ENCODE measurements at regions not wholly inside any gene's neighbourhood (a gene's known extent, or its start where the extent isn't known, plus 50 kb on each side); places are given as distances from the start of the nearest gene placed in this dataset.

DNA sequence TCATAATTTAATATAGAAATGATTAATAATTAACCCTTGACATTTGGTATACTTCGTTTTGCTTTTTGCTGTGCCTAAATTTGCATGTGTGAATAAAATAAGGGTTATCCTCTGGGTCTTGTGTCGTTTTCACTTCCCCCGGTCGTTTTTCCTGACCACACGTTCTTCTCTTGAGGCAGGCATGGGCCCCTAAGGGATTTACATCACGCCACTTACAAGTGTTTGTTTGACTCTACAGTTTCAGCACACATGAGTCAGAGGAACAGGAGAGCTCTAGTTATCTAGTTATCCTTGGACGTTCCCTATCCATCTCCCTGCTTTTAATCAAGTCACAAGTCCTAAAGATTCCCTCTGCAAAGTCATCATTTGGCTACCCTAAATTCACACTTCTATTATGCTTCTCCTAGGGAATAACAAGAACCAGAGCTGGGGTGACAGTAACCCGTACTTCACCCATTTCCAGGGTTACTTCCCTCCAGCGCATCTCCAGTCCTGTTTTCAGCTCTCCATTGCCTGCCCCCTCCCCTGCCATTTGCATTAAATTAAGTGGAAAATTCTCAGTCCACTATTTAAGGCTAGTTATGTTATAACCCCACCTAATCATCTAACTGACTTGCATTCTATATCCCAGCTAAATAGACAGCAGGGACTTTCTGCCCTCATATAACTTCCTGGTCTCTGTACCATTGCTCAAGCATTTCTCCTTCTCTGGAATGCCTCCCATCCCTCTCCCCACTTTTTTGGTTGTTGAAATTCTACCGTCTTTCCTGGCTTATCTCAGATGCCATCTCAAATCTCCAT, 206.9 kb downstream of the PTEN start:
- TF ChIP-seq CTCF (IDR thresholded peaks at IDR 0.05) (no peak), NR2C2 (CRISPR knock-in tag; IDR thresholded peaks at IDR 0.05) (no peak), PRRX2 (CRISPR knock-in tag; IDR thresholded peaks at IDR 0.05) (no peak), FOXP1 (CRISPR knock-in tag; IDR thresholded peaks at IDR 0.05; ENCODE audit: borderline replicate concordance) (no peak), ZNF121 (CRISPR knock-in tag; IDR thresholded peaks at IDR 0.05) (no peak), USF2 (CRISPR knock-in tag; IDR thresholded peaks at IDR 0.05) (no peak), ZNF512 (CRISPR knock-in tag; IDR thresholded peaks at IDR 0.05; ENCODE audit: borderline replicate concordance) (no peak)
- TF ChIP-seq, protein P1, sequence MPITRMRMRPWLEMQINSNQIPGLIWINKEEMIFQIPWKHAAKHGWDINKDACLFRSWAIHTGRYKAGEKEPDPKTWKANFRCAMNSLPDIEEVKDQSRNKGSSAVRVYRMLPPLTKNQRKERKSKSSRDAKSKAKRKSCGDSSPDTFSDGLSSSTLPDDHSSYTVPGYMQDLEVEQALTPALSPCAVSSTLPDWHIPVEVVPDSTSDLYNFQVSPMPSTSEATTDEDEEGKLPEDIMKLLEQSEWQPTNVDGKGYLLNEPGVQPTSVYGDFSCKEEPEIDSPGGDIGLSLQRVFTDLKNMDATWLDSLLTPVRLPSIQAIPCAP (CRISPR knock-in tag; IDR thresholded peaks at IDR 0.05) = no peak
